Kasumi-1 (cell line): ENCODE measurements at regions not wholly inside any gene's neighbourhood (a gene's known extent, or its start where the extent isn't known, plus 50 kb on each side); places are given as distances from the start of the nearest gene placed in this dataset.
"Not testable (repeated sequence)": the region's sequence is repeated elsewhere in the genome, so short reads cannot be mapped to it uniquely, and the experiment has no call there.

Experiments
- DNase-seq, 2 experiments: peaks; one replicate each; lab custom pipeline; 2025; lab: John Stamatoyannopoulos, UW

DNA sequence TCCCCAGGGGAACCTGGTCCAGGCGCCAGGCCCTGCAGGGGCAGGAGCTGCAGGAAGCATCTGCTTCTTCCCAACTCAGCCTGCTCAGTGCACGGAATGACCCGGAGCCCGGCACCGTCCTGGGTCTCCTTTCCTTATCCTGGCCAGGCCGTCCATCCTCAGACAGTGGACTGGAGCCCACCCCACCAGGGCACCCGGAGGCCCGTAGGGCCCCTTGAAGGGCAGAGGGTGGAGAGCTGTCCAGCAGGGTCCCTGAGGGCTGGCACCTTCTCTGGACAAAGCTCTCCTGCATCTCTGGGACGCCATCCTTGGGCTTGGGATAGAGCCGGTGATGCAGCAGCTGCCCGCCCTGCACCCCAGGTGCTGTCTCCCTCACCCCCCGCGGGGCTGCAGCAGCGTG, 207.9 kb downstream of the TMEM121 start:
- DNase-seq, result not testable (repeated sequence)

DNA sequence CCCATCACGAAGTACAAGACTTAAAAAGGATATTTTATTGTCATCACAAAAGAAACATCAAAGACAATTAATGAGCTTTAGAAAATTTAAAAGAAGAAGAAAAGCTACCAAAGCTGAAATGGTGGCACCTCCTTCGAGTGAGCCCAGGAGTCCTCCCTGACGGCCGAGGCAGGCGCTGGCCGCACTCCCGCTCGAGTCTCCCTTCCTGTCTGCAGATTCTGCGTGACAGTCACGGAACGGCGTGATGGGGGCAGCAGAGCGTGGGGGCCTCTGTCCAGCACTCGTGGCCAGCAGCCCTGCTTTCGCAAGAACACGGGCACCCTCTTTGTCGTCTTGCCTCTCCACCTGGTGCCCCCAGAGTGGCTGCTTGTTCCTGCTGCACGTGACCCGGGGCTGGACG, 209.9 kb downstream of the TMEM121 start:
- not testable (repeated sequence) for DNase-seq

DNA sequence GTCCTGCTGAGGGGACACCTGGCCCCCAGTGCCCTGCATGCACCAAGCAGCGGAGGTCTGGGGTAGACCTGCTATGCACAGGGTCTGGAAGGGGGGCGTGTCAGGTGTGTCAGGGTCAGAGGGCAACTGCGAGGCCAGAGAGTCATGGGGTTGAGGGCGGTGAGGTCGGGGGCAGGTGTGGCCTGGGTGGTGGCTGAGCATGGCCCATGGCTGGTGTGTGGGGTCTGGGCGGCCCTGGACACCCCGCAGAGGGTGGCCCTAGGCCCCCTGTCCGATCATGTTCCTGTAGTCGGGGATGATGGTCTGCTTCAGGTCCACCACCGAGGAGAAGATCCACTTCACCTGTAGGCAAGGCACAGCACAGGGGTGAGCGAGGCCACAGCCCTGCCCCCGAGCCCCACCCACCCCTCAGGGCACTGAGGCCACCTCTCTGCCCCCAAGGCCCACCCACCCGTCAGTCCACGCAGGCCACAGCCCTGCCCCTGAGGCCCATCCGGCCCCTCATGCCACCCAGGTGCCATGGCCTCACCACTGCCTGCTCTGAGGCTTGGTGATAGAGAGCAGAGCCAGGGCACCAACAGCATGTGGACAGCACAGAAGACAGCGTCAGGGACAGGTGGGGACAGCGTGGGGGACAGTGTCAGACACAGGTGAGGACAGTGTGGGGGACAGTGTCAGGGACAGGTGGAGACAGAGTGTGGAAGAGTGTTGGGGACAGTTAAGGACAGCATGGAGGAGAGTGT, 211.3 kb downstream of the TMEM121 start:
- DNase-seq, result no peak

DNA sequence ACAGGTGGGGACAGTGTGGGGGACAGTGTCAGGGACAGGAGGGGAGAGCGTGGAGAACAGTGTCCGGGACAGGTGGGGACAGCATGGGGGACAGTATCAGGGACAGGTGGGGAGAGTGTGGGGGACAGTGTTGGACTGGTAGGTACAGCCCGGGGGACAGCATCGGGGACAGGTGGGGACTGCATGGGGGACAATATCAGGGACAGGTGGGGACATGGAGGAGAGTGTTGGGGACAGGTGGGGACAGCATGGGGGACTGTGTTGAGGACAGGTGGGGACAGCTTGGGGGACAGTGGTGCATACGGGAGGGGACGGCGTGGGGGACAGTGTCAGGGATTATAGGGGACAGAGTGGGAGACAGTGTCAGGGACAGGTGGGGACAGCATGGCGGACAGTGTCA, 212.3 kb downstream of the TMEM121 start:
- DNase-seq, result no peak

DNA sequence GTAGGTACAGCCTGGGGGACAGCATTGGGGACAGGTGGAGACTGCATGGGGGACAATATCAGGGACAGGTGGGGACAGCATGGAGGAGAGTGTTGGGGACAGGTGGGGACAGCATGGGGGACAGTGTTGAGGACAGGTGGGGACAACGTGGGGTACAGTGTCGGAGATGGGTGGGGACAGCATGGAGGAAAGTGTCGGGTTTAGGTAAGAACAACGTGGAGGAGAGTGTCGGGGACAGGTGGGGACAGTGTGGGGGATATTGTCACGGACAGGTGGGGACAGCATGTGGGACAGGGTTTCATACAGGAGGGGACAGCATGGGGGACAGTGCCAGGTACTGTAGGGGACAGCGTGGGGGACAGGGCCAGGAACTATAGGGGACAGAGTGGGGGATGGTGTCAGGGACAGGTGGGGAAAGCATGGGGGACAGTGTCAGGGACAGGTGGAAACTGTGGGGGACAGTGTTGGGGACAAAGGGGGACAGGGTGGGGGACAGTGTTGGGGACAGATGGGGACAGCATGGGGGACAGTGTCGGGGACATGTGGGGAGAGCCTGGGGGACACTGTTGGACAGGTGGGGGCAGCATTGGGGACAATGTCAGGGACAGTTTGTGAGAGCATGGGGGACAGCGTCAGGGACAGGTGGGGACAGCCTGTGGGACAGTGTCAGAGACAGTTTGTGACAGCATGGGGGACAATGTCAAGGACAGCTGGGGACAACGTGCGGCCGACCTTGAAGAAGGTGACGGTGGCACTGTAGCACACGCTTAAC, 213.1 kb downstream of the TMEM121 start:
- DNase-seq, result no peak

DNA sequence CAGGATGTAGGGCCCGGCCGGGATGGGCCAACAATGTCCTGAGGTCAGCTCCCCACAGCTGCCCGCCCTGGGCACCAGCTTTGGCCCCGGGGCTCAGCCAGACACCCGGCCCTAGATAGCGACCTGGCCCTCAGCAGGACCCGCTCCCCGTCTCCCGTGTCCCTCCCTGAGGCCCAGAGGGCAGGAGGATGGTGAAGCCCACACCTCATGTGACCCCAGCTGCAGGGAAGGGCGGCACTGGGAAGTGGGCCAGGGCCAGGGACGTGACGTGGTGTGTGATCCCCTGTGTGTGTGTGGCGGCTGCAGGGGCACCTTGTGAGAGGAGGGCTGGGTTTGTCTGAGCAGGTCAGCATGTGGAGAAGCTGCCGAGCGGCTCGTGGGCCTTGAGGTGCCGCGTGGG, 213.9 kb downstream of the TMEM121 start:
- not testable (repeated sequence) for DNase-seq

DNA sequence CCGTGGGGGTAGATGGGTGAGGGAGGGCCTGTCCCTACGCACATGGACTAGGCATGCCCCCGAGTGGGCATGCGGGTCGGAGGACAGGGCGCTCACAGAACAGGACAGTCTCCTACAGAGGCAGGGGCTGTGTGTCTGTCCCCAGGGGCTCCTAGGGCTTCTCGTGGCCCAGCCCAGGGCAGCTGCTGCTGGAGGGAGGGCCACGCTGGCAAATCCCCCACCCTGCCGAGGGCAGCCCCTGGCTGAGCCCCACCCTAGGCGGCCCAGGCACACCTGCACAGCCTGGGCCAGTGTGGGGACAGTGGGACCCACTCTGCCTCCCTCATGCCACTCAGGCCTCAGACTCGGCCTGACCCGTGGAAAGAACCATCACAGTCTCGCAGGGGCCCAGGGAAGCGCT, 214.6 kb downstream of the TMEM121 start:
- not testable (repeated sequence) for DNase-seq

DNA sequence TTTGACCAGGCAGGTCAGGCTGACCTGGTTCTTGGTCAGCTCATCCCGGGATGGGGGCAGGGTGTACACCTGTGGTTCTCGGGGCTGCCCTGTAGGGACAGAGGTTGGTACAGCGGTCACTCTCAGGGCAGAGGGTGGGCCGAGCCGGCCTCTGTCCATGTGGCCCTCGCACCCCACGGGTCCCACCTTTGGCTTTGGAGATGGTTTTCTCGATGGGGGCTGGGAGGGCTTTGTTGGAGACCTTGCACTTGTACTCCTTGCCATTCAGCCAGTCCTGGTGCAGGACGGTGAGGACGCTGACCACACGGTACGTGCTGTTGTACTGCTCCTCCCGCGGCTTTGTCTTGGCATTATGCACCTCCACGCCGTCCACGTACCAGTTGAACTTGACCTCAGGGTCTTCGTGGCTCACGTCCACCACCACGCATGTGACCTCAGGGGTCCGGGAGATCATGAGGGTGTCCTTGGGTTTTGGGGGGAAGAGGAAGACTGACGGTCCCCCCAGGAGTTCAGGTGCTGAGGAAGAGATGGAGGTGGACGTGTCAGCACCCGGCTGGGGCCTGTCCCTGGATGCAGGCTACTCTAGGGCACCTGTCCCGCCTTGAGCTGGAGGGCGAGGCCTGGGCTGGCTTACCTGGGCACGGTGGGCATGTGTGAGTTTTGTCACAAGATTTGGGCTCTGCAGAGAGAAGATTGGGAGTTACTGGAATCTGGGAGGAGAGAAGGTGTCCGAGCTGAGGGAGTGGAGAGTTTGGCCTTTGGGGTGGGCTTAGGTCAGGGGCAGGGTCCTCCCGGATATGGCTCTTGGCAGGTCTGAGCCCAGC, 215.5 kb downstream of the TMEM121 start:
- DNase-seq, result not testable (repeated sequence)

DNA sequence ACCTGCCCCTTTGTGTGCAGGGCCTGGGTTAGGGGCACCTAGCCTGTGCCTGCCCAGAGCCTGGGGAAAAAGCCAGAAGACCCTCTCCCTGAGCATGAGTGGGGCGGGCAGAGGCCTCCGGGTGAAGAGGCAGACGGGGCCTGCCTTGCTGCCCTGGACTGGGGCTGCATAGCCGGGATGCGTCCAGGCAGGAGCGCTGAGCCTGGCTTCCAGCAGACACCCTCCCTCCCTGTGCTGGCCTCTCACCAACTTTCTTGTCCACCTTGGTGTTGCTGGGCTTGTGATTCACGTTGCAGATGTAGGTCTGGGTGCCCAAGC, 216.1 kb downstream of the TMEM121 start:
- DNase-seq, result no peak

DNA sequence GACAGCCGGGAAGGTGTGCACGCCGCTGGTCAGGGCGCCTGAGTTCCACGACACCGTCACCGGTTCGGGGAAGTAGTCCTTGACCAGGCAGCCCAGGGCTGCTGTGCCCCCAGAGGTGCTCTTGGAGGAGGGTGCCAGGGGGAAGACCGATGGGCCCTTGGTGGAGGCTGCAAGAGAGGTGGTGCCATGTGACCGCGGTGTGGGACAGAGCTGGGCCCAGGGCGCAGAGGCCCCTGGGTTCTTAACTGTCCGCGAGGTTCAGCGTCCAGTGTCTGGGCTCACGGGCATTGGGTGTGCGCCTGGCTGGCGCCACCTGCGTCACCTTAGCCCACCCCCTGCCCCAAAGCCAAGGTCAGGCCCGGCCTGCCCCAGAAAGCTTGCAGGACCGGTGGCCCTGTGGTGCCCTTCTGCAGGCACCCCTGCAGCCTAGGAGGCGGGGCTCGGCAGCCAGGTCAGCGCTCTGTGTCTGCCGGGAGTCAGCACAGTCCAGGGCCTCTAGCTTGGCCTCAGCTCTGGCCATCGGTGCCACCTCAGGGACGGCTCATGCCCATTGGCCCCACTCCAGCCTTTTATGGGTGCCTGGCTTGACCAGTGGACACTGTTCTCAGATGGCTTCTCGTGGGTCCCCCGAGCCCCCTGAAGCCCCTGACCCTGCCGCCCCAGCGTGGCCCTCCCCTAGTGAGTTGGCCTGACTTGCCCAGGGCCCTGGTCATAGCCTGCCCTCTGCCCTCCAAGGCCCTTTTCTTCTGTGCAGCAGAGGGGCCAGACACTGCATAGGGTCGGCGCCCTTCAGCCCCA, 216.7 kb downstream of the TMEM121 start:
- not testable (repeated sequence) for DNase-seq

DNA sequence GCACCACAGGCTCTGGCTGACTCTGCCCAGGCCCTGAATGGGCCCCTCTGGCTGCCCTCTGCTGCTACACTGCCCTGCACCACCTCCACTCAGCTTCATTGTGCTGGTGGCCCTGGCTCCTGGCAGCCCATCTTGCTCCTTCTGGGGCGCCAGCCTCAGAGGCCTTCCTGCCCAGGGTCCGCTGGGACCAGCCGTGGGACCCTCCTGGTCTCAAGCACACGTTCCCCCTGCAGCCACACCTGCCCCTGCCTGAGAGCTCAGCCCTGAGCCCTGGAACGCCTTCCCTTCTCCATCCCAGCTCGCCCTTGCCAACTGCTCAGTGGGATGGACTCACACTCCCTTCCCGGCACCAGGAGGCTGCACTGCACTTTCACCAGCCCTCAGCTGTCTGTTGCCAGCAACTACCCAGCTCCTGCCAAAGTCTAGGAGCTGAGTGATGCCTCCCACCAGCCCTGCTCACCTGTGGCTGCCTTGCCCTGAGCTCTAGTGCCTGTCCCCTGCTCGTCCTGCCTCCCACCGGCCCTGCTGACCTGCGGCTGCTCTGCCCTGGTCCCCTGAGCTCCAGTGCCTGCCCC, 217.9 kb downstream of the TMEM121 start:
- not testable (repeated sequence) for DNase-seq

DNA sequence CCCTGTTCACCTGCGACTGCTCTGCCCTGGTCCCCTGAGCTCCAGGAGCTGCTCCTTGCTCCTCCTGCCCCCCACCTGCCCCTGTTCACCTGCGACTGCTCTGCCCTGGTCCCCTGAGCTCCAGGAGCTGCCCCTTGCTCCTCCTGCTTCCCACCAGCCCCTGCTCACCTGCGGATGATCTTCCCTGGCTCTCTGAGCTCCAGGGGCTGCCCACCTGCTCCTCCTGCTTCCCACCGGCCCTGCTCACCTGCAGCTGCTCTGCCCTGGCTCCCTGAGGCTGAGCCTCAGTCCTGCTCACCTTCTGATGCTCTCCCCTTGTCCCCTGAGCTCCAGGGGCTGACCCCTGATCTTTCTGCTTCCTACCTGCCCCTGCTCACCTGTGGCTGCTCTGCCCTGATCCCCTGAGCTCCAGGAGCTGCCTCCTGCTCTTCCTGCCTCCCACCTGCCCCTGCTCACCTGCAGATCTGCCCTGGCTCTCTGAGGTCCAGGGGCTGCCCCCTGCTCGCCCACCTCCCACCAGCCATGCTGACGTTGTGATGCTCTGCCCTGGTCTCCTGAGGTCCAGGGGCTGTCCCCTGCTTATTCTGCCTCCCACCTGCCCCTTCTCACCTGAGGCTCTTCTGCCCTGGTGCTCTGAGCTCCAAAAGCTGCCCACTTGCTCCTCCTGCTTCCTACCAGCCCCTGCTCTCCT, 219.2 kb downstream of the TMEM121 start:
- DNase-seq, result no peak

DNA sequence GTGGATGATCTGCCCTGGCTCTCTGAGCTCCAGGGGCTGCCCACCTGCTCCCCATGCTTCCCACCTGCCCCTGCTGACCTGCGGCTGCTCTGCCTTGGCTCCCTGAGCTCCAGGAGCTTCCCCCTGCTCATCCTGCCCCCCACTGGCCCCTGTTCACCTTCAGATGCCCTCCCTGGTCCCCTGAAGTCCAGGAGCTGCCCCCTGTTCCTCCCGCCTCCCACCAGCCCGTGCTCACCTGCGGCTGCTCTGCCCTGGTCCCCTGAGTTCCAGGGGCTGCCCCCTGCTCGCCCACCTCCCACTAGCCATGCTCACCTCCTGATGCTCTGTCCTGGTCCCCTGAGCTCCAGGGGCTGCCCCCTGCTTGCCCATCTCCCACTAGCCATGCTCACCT, 219.7 kb downstream of the TMEM121 start:
- DNase-seq, result no peak

DNA sequence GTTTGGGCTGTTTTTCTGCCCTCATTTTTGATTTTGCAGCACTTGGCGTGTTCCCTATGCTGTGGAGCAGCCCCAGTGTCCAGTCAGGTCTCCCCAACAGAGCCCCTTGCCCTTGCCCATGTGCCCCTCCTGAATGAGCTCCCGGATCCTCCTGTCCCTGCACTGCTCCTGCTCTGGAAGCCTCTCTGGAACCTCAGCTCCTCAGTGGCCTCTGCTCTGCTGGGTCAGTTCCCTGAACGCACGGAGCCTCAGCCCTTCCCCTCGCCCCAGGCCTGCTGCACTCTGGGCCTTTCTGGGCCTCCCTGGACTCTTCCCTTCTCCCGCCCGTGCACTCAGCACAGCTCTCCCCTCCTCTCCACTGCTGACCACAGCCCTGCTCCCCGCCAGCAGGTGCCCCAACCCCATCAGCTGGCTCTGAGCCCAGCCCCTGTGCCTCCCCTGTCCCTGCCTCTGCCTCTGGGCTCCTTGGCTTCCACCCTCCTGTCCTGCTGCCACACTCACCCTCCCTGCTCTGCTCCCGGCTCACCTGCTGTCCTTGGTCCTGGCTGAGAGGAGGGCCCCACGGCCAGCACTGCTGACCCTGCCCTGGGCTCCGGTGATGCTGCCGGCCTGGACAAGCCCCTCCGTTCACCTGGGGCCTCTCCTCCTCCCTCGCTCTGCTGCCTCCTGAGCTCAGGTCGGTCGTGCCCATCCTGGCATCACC, 220.6 kb downstream of the TMEM121 start:
- DNase-seq, result not testable (repeated sequence)

DNA sequence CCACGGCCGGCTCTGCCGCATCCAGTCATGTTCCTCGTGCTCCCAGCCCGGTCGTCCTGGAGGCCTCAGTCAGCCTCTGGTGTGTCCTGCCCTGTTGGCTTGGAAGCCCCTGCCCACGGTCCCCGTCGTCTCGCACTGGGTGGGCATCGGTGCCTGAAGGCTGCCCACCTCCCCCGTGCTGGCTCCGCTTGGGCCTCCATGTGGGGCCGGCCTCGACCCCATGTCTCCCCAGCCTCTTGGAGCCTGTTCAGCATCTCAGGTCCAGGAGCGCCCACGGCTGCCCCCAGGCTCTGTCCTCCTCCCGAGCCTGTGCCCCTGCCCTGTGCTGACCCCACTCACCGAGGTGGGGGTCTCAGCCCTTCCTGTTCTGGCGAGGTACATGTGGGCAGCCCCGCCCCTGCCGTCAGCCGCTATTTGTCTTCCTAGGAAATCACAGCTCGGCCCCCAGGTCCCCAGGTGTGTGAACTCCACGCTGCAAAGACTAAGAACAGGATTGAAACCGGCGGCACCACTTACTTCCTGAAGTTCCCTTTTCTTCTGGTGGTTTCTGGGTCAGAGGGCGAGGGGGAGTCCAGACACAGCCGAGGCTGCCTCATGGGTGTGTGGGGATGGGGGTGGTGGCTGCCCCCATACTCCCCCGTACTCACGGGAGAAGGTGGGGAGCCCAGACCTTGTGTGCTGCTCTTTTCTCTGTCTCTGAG, 221.3 kb downstream of the TMEM121 start:
- DNase-seq, result not testable (repeated sequence)

DNA sequence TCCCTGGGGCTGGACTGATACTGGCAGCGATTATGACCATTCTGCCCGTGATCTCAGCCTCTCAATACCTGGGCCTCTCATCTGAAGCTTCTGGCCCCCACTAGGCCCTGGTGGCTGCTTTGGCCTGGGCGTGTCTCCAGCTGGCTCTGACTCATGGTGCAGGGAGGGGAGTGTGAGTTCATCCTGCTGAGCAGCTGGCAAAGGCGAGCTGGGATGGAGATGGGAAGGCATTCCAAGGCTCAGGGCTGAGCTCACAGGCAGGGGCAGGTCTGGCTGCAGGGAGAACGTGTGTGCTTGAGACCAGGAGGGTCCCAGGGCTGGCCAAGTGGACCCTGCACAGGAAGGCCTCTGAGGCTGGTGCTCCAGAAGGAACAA, 221.8 kb downstream of the TMEM121 start:
- DNase-seq, result no peak

DNA sequence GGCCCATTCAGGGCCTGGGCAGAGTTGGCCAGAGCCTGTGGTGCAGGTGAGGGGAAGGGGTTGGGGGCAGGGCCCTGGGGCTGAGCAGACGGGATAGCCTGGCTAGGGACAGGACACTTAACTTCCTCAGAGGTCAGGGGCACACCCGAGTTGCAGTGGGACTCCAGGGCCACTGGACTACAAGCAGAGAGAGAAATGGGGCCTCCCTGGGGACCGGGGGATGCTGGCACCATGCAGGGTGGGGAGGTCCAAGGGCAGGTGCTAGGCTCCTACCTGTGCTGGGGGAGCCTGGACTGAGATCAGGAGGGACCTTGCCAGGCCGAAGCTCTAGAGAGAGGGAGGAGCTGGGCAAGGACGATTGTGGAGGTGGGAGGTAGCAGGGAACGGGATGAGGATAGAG, 222.3 kb downstream of the TMEM121 start:
- not testable (repeated sequence) for DNase-seq

DNA sequence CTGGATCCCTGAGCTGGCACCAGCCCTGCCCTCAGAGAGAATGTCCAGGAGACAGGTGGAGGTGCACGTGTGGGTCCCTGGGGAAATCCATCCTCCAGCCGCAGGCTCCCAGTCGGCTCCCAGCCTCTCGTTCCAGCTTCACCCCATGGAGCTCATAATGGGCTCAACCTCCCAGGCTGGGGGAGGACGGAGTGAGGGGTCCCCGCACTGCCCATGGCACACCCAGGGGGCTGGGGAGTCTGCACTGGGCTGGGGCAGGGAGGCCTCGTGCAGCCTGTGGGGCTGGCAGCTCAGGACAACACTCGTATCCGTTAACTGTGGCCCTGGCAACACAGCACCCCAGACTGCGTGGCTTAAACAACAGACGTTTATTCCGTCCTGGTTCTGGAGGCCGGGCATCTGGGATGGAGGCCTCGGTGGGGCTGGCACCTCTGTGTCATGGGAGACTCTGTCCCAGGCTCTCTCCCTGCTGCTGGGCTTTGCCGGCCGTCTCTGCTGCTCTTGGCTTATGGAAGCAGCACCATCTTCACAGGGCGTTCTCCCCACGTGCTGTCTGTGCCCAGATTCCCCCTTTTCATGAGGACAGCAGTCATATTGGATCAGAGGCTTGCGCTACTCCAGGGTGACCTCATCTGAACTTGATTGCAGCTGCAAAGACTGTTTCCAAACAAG, 223.6 kb downstream of the TMEM121 start:
- DNase-seq, result not testable (repeated sequence)

DNA sequence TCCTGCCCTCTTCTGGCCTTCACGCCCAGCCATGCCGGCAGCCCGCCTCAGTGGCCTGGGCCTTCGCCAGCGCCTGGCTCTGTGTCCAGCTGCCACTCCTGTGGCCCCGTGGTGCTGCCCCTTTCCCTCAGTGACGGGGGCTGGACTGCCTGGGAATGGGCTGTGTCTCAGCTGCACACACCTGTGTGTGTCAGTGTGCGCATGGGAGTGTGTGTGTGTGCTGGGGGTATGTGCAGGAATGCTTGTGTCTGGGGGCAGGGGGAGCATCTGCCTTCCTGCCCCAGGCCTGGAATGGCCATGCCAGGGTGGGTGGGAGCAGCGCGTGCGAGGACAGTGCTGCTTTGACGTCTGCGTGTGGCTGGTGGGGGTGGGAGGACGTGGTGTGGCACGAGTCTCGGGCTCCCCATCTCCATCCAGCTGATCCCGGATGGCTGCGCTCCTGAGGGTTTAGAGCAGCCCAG, 224.9 kb downstream of the TMEM121 start:
- not testable (repeated sequence) for DNase-seq
